DND-41 (cell line): ENCODE measurements at regions not wholly inside any gene's neighbourhood (a gene's known extent, or its start where the extent isn't known, plus 50 kb on each side); places are given as distances from the start of the nearest gene placed in this dataset.
A peak's percentile ranks its signal among the peaks of the same experiment; 100 is the strongest.
"Not testable (repeated sequence)": the region's sequence is repeated elsewhere in the genome, so short reads cannot be mapped to it uniquely, and the experiment has no call there.

Experiments used
- ATAC-seq: fragments of 200-7000 bp; cut with Tn5 transposase; 3 replicates; pipeline ENCODE4 v1.9.1; 2021; ENCODE audit warnings: low read depth; ENCODE audit not compliant: insufficient read depth
- DNase-seq: peaks from one replicate; pipeline ENCODE4 v3.0.0-alpha.2; 2020
- H2AFZ ChIP-seq: 2 replicates; pipeline ENCODE4 v1.6.0; 2012; ENCODE audit warnings: low read depth, low read length
- H3K27ac ChIP-seq: 2 replicates; pipeline ENCODE4 v1.5.1; 2012; ENCODE audit warnings: low read length, inconsistent platforms
- H3K27me3 ChIP-seq: fragments of 200-600 bp; sonication (generic); 2 replicates; pipeline ENCODE4 v1.6.0; 2012; ENCODE audit warnings: low read length, mild to moderate bottlenecking, inconsistent platforms; ENCODE audit not compliant: insufficient read depth, poor library complexity
- H3K36me3 ChIP-seq: 2 replicates; pipeline ENCODE4 v1.5.1; 2012; ENCODE audit warnings: low read length, inconsistent platforms; ENCODE audit not compliant: insufficient read depth
- H3K4me1 ChIP-seq: 2 replicates; pipeline ENCODE4 v1.5.1; 2012; ENCODE audit warnings: mild to moderate bottlenecking, low read length; ENCODE audit not compliant: insufficient read depth
- H3K4me2 ChIP-seq: 2 replicates; pipeline ENCODE4 v1.6.0; 2012; ENCODE audit warnings: mild to moderate bottlenecking, moderate library complexity, low read length, inconsistent platforms; ENCODE audit not compliant: insufficient read depth
- H3K4me3 ChIP-seq, 2 experiments: fragments of 200-600 bp in 1 of 2; shearing (Covaris generic) in 1 of 2; 2 replicates each; pipeline ENCODE4 v1.5.1; 2012 to 2016; ENCODE audit warnings: inconsistent platforms in 2 of 2, low read length in 2 of 2, mild to moderate bottlenecking in 2 of 2, low read depth in 1 of 2, moderate library complexity in 1 of 2
- H3K79me2 ChIP-seq: 2 replicates; pipeline ENCODE4 v1.6.0; 2012; ENCODE audit warnings: low read length, inconsistent platforms; ENCODE audit not compliant: insufficient read depth
- H3K9ac ChIP-seq: 2 replicates; pipeline ENCODE4 v1.6.0; 2012; ENCODE audit warnings: low read depth, mild to moderate bottlenecking, inconsistent platforms, low read length, moderate library complexity
- H3K9me3 ChIP-seq: 2 replicates; pipeline ENCODE4 v1.5.1; 2012; ENCODE audit warnings: low read length, moderate library complexity, mild to moderate bottlenecking, inconsistent platforms; ENCODE audit not compliant: insufficient read depth, severe bottlenecking
- H4K20me1 ChIP-seq: 2 replicates; pipeline ENCODE4 v1.6.0; 2012; ENCODE audit warnings: low read length; ENCODE audit not compliant: insufficient read depth
- CTCF ChIP-seq: IDR thresholded peaks from 2 replicates; pipeline ENCODE4 v1.5.1; 2012; ENCODE audit warnings: borderline replicate concordance, low read length, moderate library complexity, mild to moderate bottlenecking; ENCODE audit not compliant: poor library complexity, severe bottlenecking; ENCODE audit errors: extremely low read depth
- EZH2 ChIP-seq: IDR thresholded peaks from 3 replicates; pipeline ENCODE4 v1.6.1; 2012; ENCODE audit warnings: borderline replicate concordance, low read depth, mild to moderate bottlenecking, moderate library complexity, low read length, inconsistent platforms; ENCODE audit not compliant: severe bottlenecking

GRCh38 chr9:29233193-29233592 lies 1659.9 kb upstream of the C9orf72 start:
- no peaks in the 10 kb centered on the region for H3K27me3 ChIP-seq
- no peaks in the 10 kb centered on the region for H4K20me1 ChIP-seq
- H3K27ac ChIP-seq, result no peak overlapping the region
- no peak overlapping the region for H2AFZ ChIP-seq
- DNase-seq (no peak), ATAC-seq (no peak)
- no peaks in the 10 kb centered on the region for H3K79me2 ChIP-seq
- H3K4me2 ChIP-seq, result no peak overlapping the region
- no peaks in the 10 kb centered on the region for H3K36me3 ChIP-seq
- H3K4me1 ChIP-seq, result no peaks in the 10 kb centered on the region
- H3K4me3 ChIP-seq, result no peak overlapping the region
- H3K9me3 ChIP-seq, result no peaks in the 10 kb centered on the region
- H3K9ac ChIP-seq, result no peak overlapping the region
- no peak for TF ChIP-seq CTCF
- no peak for TF ChIP-seq EZH2

GRCh38 chr9:29241320-29241719 lies 1668.0 kb upstream of the C9orf72 start:
- H3K9me3 ChIP-seq, result no peaks in the 10 kb centered on the region
- no peaks in the 10 kb centered on the region for H4K20me1 ChIP-seq
- no peak overlapping the region for H2AFZ ChIP-seq
- H3K27ac ChIP-seq, result no peak overlapping the region
- no peak overlapping the region for H3K4me3 ChIP-seq
- DNase-seq (no peak), ATAC-seq (no peak)
- no peak for TF ChIP-seq EZH2
- no peak for TF ChIP-seq CTCF
- H3K36me3 ChIP-seq, result no peaks in the 10 kb centered on the region
- H3K27me3 ChIP-seq, result no peaks in the 10 kb centered on the region
- no peak overlapping the region for H3K4me2 ChIP-seq
- H3K4me1 ChIP-seq, result no peaks in the 10 kb centered on the region
- no peak overlapping the region for H3K9ac ChIP-seq
- no peaks in the 10 kb centered on the region for H3K79me2 ChIP-seq

- Histone ChIP-seq H3K9me3 (no peaks in the 10 kb centered on the region), H4K20me1 (no peaks in the 10 kb centered on the region), H3K27me3 (no peaks in the 10 kb centered on the region), H3K4me2 (no peak overlapping the region), H3K4me3 (no peak overlapping the region), H3K4me1 (no peaks in the 10 kb centered on the region), H2AFZ (no peak overlapping the region), H3K36me3 (no peaks in the 10 kb centered on the region), H3K79me2 (no peaks in the 10 kb centered on the region), H3K9ac (no peak overlapping the region), H3K27ac (no peak overlapping the region)
- ATAC-seq, result no peak
- DNase-seq, result no peak
- no peak for TF ChIP-seq EZH2
- TF ChIP-seq CTCF, result no peak
Observed at GRCh38 chr9:29245351-29245750, 1672.1 kb upstream of the C9orf72 start.

- not testable (repeated sequence) for H3K27ac ChIP-seq, H3K9me3 ChIP-seq, H2AFZ ChIP-seq, H3K4me3 ChIP-seq, H3K4me2 ChIP-seq, ATAC-seq, H3K4me1 ChIP-seq, H3K9ac ChIP-seq, H3K36me3 ChIP-seq, H3K27me3 ChIP-seq, H4K20me1 ChIP-seq, H3K79me2 ChIP-seq
- peak; percentile 2 for DNase-seq
Observed at GRCh38 chr9:29270400-29270799, 1697.1 kb upstream of the C9orf72 start.
